ENCODE measurements at regions not wholly inside any gene's neighbourhood (a gene's known extent, or its start where the extent isn't known, plus 50 kb on each side); places are given as distances from the start of the nearest gene placed in this dataset.

- no peak for TF ChIP-seq CSRNP3 (CRISPR knock-in tag; IDR thresholded peaks at IDR 0.05)
- no peak for TF ChIP-seq ISL1 (CRISPR knock-in tag; IDR thresholded peaks at IDR 0.05)
- no peak for TF ChIP-seq ZFP30 (CRISPR knock-in tag; IDR thresholded peaks at IDR 0.05)
- no peak for TF ChIP-seq ESRRG (CRISPR knock-in tag; IDR thresholded peaks at IDR 0.05)
- TF ChIP-seq, protein P1, sequence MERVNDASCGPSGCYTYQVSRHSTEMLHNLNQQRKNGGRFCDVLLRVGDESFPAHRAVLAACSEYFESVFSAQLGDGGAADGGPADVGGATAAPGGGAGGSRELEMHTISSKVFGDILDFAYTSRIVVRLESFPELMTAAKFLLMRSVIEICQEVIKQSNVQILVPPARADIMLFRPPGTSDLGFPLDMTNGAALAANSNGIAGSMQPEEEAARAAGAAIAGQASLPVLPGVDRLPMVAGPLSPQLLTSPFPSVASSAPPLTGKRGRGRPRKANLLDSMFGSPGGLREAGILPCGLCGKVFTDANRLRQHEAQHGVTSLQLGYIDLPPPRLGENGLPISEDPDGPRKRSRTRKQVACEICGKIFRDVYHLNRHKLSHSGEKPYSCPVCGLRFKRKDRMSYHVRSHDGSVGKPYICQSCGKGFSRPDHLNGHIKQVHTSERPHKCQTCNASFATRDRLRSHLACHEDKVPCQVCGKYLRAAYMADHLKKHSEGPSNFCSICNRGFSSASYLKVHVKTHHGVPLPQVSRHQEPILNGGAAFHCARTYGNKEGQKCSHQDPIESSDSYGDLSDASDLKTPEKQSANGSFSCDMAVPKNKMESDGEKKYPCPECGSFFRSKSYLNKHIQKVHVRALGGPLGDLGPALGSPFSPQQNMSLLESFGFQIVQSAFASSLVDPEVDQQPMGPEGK (CRISPR knock-in tag; IDR thresholded peaks at IDR 0.05; ENCODE audit: borderline replicate concordance) = no peak
- TF ChIP-seq CREB5 (CRISPR knock-in tag; IDR thresholded peaks at IDR 0.05; ENCODE audit: low read depth) = no peak
Measured at GRCh38 chr16:5454349-5454748, 356.8 kb upstream of the EEF2KMT start (continued).

DNA sequence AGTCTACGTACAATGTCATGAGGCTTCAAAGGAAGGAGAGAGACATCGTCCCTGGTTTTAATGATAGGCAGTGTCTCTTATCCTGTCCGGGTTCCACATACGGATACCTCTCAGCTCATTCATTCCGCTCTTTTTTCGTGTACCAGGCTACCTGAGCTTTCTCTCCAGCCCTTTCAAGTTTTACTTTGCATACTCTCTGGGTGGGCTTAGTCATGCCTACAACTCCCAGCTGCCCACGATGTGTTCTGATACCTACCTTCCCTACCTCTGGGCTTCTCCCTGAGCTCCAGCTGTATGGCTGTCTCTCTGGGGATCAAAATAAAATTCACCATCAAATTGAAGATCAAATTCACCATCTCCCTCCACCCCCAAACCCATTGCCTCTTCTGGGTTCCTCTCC is 354.0 kb upstream of the EEF2KMT start:
- no peak for ATAC-seq
- no peak for TF ChIP-seq ESRRG (CRISPR knock-in tag; IDR thresholded peaks at IDR 0.05)
- no peak for TF ChIP-seq ISL1 (CRISPR knock-in tag; IDR thresholded peaks at IDR 0.05)
- TF ChIP-seq, protein P2, sequence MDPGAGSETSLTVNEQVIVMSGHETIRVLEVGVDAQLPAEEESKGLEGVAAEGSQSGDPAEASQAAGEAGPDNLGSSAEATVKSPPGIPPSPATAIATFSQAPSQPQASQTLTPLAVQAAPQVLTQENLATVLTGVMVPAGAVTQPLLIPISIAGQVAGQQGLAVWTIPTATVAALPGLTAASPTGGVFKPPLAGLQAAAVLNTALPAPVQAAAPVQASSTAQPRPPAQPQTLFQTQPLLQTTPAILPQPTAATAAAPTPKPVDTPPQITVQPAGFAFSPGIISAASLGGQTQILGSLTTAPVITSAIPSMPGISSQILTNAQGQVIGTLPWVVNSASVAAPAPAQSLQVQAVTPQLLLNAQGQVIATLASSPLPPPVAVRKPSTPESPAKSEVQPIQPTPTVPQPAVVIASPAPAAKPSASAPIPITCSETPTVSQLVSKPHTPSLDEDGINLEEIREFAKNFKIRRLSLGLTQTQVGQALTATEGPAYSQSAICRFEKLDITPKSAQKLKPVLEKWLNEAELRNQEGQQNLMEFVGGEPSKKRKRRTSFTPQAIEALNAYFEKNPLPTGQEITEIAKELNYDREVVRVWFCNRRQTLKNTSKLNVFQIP (CRISPR knock-in tag; IDR thresholded peaks at IDR 0.05; ENCODE audit: borderline replicate concordance, low read depth) = no peak
- TF ChIP-seq OSR1 (CRISPR knock-in tag; IDR thresholded peaks at IDR 0.05) = no peak
- TF ChIP-seq GLIS3 (CRISPR knock-in tag; IDR thresholded peaks at IDR 0.05) = no peak
- no peak for TF ChIP-seq TCF4 (CRISPR knock-in tag; IDR thresholded peaks at IDR 0.05; ENCODE audit: borderline replicate concordance)
- no peak for TF ChIP-seq PPARA (CRISPR knock-in tag; IDR thresholded peaks at IDR 0.05; ENCODE audit: borderline replicate concordance)
- TF ChIP-seq ZFP3 (CRISPR knock-in tag; IDR thresholded peaks at IDR 0.05) = no peak
- no peak for TF ChIP-seq ZNF8 (CRISPR knock-in tag; IDR thresholded peaks at IDR 0.05)
- TF ChIP-seq, protein P1 (CRISPR knock-in tag; IDR thresholded peaks at IDR 0.05; ENCODE audit: borderline replicate concordance) = no peak
- TF ChIP-seq BACH2 (CRISPR knock-in tag; IDR thresholded peaks at IDR 0.05; ENCODE audit: borderline replicate concordance) = no peak
- TF ChIP-seq ZNF565 (CRISPR knock-in tag; conservative IDR thresholded peaks at IDR 0.05; ENCODE audit: low read depth) = no peak
- no peak for TF ChIP-seq TSHZ2 (CRISPR knock-in tag; IDR thresholded peaks at IDR 0.05)
- no peak for TF ChIP-seq ZFP30 (CRISPR knock-in tag; IDR thresholded peaks at IDR 0.05)
- TF ChIP-seq RARB (CRISPR knock-in tag; IDR thresholded peaks at IDR 0.05) = no peak

- ATAC-seq = no peak
- TF ChIP-seq TSHZ2 (CRISPR knock-in tag; IDR thresholded peaks at IDR 0.05) (no peak), OSR1 (CRISPR knock-in tag; IDR thresholded peaks at IDR 0.05) (no peak), ARNTL (CRISPR knock-in tag; IDR thresholded peaks at IDR 0.05; ENCODE audit: borderline replicate concordance, low read depth) (no peak), ZNF565 (CRISPR knock-in tag; conservative IDR thresholded peaks at IDR 0.05; ENCODE audit: low read depth) (no peak), CSRNP3 (CRISPR knock-in tag; IDR thresholded peaks at IDR 0.05) (no peak), PPARA (CRISPR knock-in tag; IDR thresholded peaks at IDR 0.05; ENCODE audit: borderline replicate concordance) (no peak), ISL1 (CRISPR knock-in tag; IDR thresholded peaks at IDR 0.05) (no peak)
Measured at GRCh38 chr16:5450409-5451104, 353.0 kb upstream of the EEF2KMT start.

All from SK-N-SH treated with all-trans-retinoic acid at 6 μM for 48 hours (cell line).